Renal cortical epithelial cell (primary cell): ENCODE measurements at regions not wholly inside any gene's neighbourhood (a gene's known extent, or its start where the extent isn't known, plus 50 kb on each side); places are given as distances from the start of the nearest gene placed in this dataset.

ENCODE experiments used
- DNase-seq: peaks from one replicate; pipeline ENCODE4 v3.0.0-alpha.2; 2011; ENCODE audit warnings: low read depth

DNA sequence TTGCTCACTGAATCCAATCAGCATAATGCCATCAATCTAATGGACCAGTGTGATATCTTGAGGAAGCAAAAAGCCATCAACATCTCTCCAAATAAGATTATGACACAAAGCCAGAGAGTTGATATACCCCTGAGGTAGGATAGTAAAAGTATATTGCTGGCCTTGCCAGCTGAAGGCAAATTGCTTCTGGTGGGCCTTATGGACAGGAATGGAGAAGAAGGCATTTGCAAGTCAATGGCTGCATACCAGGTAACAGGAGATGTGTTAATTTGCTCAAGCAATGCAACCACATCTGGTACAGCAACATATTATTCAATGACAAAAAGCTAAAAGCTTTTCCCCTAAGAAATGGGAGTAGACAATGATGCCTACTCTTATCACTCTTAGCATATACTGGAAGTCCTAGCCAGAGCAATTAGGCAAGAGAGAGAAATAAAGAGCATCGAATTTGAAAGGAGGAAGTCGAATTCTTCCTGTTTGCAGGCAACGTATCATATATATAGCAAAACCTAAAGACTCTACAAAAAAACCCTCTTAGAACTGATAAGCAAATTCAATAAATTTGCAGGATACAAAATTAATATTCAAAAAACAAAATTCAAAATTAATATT is 216.1 kb upstream of the RASA1 start:
- no peak for DNase-seq

DNA sequence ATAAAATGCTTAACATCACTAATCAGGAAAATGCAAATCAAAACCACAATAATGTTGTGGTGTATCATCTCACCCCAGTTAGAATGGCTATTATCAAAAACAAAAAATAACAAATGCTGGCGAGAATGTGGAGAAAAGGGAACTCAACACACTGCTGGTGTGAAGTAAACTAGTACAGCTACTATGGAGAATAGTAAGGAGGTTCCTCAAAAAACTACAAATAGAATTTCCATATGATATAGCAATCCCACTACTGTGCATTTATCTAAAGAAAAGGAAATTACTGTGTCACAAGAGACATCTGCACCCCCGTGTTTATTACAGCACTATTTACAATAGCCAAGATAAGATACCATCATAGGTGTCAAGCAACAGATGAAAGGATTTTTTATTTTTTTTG is 214.5 kb upstream of the RASA1 start:
- DNase-seq = no peak

DNA sequence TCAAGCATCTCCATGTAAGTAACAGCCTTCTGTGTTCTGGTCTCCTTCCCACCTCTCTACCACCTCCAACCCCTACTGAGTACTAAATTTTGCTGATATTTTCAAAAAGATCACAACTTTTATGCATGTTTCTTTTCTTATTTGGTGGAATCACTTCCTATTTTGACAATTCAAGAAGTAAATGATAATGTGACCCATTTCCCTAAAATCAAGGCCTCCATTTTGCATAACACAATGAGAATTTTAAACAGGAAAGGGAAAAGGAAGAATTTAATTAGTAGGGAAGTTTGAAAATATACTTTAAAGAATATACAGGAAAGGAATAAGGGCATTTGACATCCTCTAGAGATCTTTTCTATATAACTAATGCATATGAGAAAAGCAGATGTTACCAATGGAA is 212.9 kb upstream of the RASA1 start:
- DNase-seq = no peak

DNA sequence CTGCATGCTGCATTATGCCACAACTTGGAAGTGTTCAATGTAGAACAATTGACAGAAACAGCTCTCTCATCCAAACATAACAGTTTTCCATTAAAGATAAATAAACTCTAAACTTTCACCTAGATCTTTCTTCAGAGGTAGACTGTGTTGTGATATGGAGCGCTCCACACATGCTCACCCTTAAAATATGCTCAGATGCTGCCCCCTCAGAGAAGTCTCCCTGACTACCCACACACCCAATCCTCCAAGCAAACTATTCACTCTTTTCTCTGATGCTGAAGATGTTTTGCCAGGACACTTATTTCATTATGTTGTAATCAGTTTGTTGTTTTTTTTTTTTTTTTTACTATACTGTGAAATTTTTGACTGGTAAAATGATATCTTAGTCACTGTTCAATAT is 206.6 kb upstream of the RASA1 start:
- DNase-seq = no peak

DNA sequence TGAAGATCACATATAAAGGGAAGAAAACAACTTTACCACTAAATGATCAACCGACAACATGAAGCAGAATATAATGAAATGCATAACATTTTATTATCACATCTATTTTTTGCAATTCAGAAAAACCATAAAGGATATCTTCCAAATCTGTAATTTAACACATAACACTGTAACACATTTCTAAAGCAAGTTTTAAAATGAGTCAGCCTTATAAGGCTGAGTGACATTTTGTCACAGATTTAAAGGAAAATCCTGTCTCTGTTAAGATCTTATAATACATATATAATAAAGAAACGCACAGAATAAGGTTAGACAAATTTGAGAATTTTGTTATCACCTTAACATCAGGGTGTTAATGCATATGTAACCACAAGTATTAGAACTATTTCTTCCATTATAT is 198.4 kb upstream of the RASA1 start:
- DNase-seq = no peak

DNA sequence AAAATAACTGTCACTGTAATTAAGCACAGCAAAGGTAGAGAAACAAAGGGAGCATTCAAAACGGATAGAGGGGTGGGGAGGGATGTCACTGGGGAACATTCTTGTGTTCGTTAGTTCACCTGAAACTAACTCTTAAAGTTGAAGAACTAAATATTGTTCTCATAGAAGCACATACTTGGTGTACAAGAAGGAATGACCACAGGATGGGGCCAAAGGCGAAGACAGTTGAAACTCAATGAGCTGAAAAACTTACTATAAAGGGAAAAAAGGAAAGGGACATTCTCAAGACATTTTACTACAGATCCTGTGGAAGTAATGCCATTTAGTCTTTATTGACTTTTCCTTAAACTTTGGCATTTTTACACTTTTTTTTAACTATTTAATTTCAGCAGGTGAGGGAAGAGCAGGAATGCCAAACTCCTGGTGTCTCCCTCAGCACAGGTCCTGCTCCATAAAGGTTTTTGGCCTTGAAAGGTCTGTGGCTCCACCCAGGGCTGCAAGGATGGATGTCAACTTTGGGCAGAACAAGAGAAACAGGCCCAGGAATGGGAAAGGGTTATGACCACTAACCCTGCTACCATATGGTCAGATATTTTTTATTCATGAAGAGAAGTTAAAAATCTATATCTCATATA is 197.6 kb upstream of the RASA1 start:
- DNase-seq = peak; percentile 71

DNA sequence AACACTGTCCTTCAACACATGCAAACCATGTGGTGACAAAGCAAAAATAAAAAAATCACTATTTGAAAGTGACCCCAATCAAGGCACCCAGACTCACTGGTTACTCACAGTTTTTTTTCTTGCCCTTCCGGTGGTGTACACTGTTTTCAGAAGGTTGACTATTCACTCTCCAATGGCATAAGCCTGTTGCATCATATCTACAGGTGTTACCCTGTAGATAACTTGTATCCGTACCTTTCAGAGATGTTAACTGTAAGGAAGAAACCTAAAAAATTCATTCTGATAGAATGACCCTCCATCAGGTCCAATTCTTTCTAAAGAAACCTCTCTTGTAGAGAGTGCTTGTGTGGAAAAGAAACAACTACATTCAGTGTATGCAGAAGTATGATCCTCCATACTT is 193.6 kb upstream of the RASA1 start:
- no peak for DNase-seq

DNA sequence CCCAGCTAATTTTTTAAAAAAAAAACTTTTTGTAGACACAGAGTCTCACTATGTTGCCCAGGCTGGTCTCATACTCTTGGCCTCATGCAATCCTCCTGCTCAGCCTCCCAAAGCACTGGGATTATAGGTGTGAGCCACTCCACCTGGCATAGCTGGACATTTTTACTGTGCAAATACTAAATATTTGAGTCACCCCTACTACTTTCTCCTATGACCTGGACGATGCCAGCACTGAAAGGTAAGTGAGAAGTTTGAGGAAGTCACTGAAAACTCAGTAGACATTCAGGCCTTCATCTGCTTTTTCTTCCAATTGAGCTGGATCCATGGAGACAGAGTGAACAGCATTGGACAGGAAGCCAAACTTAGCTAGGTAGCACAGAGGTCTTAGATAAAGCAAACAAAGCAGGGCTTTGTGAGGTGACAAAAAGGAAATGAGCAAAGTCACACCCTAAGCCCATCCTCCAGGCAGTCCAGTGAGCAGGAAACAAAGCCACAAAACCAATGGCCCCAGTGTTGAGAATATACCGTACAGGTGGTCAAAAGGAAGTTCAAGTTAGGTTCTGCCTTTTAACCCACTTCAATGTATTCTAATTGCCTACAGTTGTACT is 192.6 kb upstream of the RASA1 start:
- no peak for DNase-seq

DNA sequence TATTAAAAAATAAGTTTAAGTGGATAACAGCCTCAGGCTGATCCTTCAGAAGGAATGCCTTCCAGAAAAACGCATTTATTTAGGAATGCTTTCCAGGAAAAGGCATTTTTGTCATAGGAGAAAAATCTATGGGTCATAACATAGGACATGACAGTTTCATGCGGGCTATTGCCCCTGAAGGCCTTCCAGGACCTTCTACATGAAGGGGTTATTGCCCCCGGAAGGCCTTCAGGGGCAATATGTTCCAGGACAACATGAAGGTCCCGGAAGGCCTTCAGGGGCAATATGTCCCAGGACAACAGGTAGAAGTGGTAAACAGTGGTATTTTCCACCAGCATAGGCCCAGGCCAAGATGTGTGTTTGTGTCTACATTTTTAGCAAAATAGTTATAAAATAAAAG is 191.3 kb upstream of the RASA1 start:
- DNase-seq = no peak

DNA sequence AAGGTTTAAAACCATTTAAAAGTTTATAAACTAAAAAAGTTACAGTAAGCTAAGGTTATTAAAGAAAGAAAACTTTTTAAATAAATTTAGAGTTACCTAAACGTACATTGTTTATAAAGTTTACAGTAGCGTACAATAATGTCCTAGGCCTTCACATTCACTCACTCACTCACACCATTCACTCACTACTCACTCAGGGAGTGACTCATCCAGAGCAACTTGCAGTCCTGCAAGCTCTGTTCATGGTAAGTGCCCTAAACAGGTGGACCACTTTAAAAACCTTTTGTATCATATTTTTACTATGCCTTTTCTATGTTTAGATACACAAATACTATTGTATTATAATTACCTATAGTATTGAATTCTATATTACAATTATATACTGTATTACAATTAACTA is 190.8 kb upstream of the RASA1 start:
- peak; percentile 53 for DNase-seq

DNA sequence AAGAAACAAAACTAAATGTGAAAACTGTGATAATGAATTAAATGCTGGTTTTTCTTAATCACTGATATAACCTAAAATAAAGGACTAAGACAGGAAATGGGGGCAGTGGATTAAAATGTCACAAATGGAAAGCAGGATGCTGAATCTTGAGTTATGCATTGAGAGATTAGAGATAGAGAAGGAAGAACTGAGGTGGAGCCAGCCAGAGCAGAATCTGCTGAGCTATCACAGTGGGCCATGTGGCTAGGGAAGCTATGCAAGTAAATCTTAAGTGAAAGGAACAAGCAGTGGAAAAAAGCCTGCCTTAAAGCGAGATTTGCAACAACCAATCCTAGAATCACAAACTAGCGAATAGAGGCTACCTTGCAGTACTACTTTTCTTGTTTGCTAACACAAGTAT is 188.5 kb upstream of the RASA1 start:
- DNase-seq = no peak

DNA sequence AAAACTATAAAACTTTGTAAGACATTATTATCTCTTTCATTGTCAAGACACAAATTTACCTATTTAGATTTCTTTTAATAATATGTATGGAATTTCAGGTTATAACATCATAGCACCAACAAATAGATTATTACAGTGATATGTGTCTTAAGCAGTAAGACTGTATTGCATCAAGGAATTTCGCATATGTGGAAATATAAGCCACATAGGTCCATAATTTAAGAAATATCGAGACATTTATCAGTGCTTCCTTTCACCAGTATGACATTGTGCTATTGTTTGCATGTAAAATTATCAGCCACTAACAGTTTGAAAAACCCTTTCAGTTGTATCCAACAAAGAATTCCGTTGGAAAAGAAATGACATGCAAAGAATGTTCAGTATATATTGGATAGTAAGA is 186.7 kb upstream of the RASA1 start:
- DNase-seq = no peak

DNA sequence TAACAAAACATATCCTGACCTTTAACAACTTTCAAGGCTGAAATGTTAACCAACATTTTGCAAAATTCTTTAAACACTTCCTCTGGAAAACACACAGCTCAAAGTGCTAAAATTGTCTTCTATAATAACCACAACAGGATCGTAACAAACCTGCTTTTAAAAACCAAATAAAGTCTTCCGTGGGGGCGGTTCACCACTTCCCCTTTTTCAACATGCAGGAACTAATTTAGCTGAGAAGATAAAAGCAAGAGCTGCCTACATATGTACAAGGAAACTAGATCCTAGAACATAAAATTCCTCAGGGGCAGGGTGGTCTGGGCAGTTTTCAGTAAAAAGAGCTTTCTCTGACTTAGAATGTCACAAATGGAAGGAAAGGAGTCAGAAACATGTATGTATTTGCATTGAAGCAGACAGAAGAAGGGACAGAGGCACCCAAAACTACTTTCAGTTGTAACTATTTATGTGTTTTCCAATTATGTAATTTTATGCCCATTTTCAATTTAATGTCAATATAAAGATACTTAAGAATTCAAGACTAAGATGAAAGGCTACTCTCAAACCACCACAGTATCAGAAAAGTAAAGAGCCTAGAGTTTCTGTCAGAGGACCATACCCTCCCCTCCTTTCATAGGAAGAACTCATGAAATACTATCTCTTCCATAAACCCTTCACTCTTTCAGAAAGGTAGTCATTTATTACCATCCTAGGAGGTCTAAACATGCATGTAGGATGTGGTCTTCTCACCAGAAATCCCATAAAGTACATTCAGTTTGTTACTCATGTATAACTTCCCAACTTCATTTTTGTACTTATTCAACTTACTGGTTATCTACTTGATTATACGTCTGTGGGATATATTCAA is 185.9 kb upstream of the RASA1 start:
- no peak for DNase-seq

DNA sequence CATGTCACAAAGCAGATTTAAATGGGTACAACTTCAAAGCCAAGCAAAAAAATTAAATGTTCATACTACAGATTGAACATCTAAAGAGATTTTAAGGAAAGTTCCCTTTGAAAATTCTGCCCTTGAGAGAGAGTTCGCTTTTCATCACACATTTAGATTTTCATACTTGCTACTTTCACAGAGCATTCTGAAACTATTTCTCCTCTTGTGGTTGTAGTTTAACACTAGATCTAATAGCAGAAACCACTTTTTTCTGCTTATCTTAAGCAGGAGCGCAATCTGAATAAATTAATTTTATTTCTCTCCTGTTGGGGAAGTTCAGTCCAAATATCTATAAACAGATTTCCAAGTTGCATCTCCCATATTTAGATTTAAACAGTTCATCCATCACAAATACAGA is 173.3 kb upstream of the RASA1 start:
- no peak for DNase-seq

DNA sequence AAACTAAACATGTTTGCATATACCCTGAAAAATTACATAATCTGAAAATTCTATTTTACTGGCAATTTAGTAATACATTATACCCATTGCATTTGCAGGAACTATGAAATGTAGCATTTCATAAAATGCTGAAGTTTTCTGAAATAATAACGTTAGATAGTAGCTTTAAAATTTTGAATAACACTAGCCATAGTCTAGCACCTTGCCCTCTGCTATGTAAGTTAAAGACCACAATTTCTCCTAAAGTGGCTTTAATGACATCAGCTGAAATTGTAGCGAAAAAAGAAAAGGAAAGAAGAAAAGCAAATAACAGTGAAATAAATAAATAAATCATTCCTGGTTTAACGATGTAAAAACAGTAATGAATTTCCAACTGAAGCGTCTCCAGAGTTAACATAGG is 172.8 kb upstream of the RASA1 start:
- DNase-seq = no peak

DNA sequence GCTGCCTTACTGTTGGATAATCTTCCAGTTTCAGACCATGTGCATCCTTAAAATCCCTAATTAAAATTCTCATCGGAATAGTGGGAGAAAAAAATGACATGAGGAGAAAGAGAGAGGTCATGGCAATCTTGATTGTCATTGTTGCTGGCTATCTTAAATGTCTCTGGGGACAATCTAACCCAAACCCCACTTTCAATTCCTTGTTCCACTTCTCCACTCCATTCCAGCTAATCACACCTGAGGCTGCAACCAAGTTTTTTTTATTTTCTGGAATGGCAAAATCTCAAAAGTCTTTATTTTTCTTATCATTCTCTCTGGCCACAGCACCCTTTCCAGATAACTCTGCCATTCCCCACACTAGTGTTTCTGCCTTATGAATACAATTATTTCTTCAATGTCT is 171.9 kb upstream of the RASA1 start:
- no peak for DNase-seq

DNA sequence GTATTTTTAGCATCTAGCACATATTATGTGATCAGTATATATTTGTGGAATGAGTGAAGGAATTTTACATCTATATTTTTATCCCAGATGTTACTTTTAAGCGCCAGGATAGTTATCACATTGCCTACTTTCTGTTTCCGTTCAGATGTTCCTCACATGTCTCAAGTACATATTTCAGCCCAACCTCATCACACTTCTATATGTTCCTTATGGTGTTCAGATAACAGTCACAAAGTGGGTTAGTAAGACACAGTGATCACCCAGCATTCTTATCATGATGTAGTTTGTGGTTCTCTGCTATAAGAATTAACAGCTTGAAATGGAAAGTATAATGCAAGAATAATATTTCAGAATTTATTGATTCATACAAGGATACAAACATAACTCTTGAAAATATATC is 170.0 kb upstream of the RASA1 start:
- DNase-seq = no peak

DNA sequence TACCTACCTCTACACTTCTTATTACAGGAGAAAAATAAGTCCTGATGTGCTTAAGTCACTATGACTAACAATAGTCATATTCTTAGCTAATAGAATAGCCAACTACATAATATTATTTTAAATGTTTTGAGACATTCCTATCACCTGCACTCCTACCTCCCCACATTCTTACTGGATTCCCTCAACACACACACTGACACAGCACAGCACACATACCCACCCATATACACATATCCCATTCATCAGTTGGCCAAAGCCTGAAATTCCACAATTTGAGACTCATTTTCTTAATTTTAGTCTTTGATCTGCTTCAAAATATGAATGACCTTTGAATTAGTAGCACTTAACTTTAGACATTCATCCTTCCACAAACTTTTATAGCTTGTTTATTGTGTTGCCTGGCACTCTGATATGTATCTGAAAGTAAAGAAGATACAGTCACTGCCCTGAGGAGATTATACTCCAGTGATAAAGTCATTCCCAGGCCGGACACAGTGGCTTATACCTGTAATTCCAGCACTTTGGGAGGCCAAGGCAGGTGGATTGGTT is 168.3 kb upstream of the RASA1 start:
- no peak for DNase-seq

DNA sequence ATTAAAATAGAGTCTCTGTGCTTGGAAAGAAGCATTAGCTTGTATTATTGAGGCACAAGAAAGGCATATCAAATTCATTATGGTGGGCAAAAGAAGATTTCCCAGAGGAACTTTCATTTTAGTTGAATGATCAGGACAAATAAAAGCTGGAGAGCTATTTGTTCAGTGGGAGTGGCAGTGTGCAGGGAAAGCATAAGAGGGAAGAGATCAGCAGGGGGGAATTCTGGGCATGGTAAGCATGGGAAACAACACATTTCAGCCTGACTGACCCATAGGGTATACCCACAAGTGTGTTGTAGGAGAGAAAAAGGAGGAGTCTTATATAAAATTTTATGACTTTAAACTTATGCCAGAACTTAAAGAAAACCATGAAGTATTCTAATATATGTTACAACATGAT is 167.7 kb upstream of the RASA1 start:
- no peak for DNase-seq

DNA sequence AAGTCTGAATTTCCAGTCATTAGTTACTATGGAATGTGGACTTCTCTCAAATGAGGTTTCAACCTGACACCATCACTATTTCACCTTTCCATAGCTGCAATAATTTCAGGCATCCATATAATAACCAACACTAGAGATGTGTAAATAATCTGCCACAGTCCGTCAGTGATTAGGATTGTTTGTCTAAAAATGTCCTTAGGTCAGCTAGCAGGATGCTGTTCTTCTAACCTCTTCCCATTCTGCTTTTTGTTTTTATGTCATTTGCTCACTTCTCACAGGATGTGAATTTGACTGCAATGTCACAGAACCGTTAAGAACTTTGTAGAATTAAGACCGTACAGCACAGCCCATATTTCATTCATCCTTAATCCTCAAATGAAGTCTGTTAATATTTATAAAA is 166.4 kb upstream of the RASA1 start:
- DNase-seq = no peak

DNA sequence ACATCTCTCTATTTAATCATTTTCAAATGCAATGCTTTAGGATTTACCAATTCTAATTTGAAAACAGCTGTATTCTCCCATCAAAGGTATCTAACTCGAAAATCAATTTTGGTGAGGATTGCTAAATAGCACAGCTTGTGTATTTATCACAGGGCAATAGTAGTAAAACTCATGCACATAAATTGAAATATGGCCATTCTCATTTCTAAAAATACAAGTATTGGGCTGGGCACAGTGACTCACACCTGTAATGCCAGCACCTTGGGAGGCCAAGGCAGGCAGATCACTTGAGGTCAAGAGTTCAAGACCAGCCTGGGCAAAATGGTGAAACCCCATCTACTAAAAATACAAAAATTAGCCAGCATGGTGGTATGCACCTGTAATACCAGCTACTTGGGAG is 164.8 kb upstream of the RASA1 start:
- no peak for DNase-seq

DNA sequence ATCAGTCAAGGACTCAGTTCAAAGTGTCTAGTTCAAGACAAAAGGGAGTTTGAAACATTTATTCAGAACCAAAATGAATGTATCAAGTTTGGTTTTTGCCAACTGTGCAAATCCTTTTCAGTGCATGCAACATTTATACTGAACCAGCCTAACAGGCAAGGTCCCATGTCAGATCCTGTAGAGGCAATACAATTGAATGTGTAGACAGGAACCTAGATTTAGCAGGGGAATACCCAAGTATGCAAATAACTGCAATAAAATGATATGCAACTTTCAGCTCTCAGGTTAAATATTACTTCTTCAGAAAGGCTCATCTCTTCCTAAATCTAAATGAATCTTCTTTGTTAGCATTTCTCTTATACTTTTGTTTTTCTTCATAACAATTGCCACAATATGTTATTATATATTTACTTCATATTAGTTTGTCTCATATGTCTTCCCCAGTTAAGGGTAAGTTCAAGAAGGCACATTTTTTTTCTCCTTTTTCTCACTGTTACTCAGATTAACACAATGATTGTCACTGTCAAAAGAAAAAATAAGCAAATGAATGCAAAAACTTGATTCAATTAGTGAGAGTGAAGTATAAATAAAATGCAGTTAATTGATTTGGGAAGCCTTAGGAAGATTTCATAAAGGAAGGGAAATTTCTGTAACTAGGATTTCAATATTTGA is 163.9 kb upstream of the RASA1 start:
- DNase-seq = no peak
